ENCODE measurements at regions not wholly inside any gene's neighbourhood (a gene's known extent, or its start where the extent isn't known, plus 50 kb on each side); places are given as distances from the start of the nearest gene placed in this dataset.

GRCh38 chr21:37987668-37988067 is 71.4 kb upstream of the KCNJ6 start:
- TF ChIP-seq CTCF (IDR thresholded peaks at IDR 0.05): no peak
- no peak for TF ChIP-seq EP300 (IDR thresholded peaks at IDR 0.05)
- no peak for TF ChIP-seq POLR2A (IDR thresholded peaks at IDR 0.05)
